IPS-18a (cell line): ENCODE measurements at regions not wholly inside any gene's neighbourhood (a gene's known extent, or its start where the extent isn't known, plus 50 kb on each side); places are given as distances from the start of the nearest gene placed in this dataset.
"Not testable (repeated sequence)": the region's sequence is repeated elsewhere in the genome, so short reads cannot be mapped to it uniquely, and the experiment has no call there.

Experiments used
- H3K27ac ChIP-seq: one replicate; pipeline ENCODE4 v1.5.1; 2013; ENCODE audit warnings: low read length
- H3K27me3 ChIP-seq: one replicate; pipeline ENCODE4 v1.6.1; 2013; ENCODE audit warnings: mild to moderate bottlenecking, low read length; ENCODE audit not compliant: control insufficient read depth, insufficient read depth
- H3K36me3 ChIP-seq: one replicate; pipeline ENCODE4 v1.6.1; 2013; ENCODE audit warnings: low read depth, low read length; ENCODE audit not compliant: control insufficient read depth
- H3K4me1 ChIP-seq: one replicate; pipeline ENCODE4 v1.6.1; 2013; ENCODE audit warnings: low read depth, low read length; ENCODE audit not compliant: control insufficient read depth
- H3K4me3 ChIP-seq: one replicate; pipeline ENCODE4 v1.5.1; 2013; ENCODE audit warnings: low read length
- H3K9ac ChIP-seq: one replicate; pipeline ENCODE4 v1.6.1; 2013; ENCODE audit warnings: mild to moderate bottlenecking, low read length, moderate library complexity
- H3K9me3 ChIP-seq: one replicate; pipeline ENCODE4 v1.6.1; 2013; ENCODE audit warnings: low read depth, low read length; ENCODE audit not compliant: control insufficient read depth

- no peaks in the 10 kb centered on the region for H3K27me3 ChIP-seq
- no peaks in the 10 kb centered on the region for H3K4me1 ChIP-seq
- H3K36me3 ChIP-seq = no peaks in the 10 kb centered on the region
- no peak overlapping the region for H3K27ac ChIP-seq
- H3K9ac ChIP-seq = no peak overlapping the region
- H3K9me3 ChIP-seq = peaks cover 37% of the 10 kb centered on the region
- no peak overlapping the region for H3K4me3 ChIP-seq
Observed at GRCh38 chr22:16658068-16658467, 65.5 kb upstream of the CCT8L2 start.

- Histone ChIP-seq H3K36me3 (no peaks in the 10 kb centered on the region), H3K27me3 (no peaks in the 10 kb centered on the region), H3K9ac (no peak overlapping the region), H3K9me3 (peaks cover 47% of the 10 kb centered on the region), H3K4me3 (no peak overlapping the region), H3K27ac (no peak overlapping the region), H3K4me1 (no peaks in the 10 kb centered on the region)
Observed at GRCh38 chr22:16654882-16655281, 62.3 kb upstream of the CCT8L2 start.

GRCh38 chr22:16654336-16654735 lies 61.7 kb upstream of the CCT8L2 start:
- H3K36me3 ChIP-seq, H3K27ac ChIP-seq, H3K4me3 ChIP-seq, H3K9ac ChIP-seq, H3K27me3 ChIP-seq, H3K4me1 ChIP-seq: not testable (repeated sequence)
- H3K9me3 ChIP-seq = peaks cover 43% of the 10 kb centered on the region

GRCh38 chr22:16653222-16653621 lies 60.6 kb upstream of the CCT8L2 start:
- H3K27me3 ChIP-seq, H3K4me3 ChIP-seq, H3K4me1 ChIP-seq, H3K36me3 ChIP-seq, H3K27ac ChIP-seq, H3K9ac ChIP-seq: not testable (repeated sequence)
- H3K9me3 ChIP-seq = peaks cover 40% of the 10 kb centered on the region

DNA sequence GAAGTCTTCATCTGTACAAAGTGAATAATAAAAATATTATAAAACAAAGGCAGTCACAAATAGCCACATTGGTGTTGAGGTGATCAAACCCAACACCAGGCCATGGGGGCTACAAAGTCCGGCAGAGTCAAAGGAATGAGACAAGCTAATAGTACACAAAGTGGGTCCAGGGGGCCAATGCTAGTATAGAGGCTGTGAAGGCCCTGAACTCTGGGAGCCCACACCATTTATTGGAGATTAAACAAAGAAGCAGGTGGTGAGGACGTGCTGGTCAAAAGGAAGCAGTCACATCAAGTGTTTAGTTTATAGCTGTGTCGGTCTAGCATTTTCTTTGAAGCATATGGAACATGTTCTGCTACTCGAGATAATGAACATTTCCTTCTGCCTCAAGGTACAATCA lies 58.6 kb upstream of the CCT8L2 start:
- H3K27ac ChIP-seq = no peak overlapping the region
- no peaks in the 10 kb centered on the region for H3K36me3 ChIP-seq
- H3K4me1 ChIP-seq = no peaks in the 10 kb centered on the region
- peaks cover 23% of the 10 kb centered on the region for H3K9me3 ChIP-seq
- no peaks in the 10 kb centered on the region for H3K27me3 ChIP-seq
- no peak overlapping the region for H3K4me3 ChIP-seq
- no peak overlapping the region for H3K9ac ChIP-seq
